ENCODE measurements at regions not wholly inside any gene's neighbourhood (a gene's known extent, or its start where the extent isn't known, plus 50 kb on each side); places are given as distances from the start of the nearest gene placed in this dataset.

GRCh38 chr2:188158337-188159100 is 133.2 kb upstream of the GULP1 start:
- no peak for FAIRE-seq

- FAIRE-seq, result no peak
Observed at GRCh38 chr2:188159484-188159883, 132.2 kb upstream of the GULP1 start.

DNA sequence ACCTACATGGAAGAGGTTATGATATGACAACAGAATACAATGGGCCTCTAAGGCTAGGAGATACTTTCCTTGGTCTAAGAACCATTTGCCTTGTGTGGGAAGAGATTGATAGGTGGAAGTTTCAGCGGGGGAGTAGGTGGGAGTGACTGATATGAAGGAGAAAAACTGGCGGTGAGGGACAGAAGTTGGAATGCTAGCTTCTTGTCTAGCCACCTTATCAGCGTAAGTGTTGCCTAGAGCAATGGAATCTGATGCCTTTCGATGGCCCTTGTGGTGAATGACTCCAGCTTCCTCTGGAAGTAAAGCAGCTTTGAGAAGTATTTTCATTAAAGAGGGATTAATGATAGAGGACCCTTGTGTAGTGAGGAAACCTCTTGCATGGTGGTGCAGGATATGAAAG is 121.3 kb upstream of the GULP1 start:
- FAIRE-seq, result no peak

DNA sequence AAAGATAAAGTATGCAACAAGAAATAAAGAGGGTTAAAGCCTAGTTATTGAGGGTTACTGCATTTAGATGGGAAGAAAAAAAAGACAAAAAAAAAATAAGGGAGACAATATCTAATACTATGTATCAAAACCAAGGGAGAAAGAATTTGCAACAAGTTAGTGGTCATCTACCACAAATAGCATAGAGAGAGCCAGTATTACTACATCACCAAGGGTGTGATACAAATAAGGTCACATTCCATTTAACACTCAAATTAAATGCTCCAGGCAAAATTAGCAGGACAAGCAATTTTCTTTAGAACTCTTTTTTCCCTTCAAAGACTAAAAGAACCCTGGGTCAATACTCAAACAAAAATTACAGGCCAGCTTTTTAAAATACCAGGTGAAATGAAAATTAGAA is 115.1 kb upstream of the GULP1 start:
- no peak for FAIRE-seq

DNA sequence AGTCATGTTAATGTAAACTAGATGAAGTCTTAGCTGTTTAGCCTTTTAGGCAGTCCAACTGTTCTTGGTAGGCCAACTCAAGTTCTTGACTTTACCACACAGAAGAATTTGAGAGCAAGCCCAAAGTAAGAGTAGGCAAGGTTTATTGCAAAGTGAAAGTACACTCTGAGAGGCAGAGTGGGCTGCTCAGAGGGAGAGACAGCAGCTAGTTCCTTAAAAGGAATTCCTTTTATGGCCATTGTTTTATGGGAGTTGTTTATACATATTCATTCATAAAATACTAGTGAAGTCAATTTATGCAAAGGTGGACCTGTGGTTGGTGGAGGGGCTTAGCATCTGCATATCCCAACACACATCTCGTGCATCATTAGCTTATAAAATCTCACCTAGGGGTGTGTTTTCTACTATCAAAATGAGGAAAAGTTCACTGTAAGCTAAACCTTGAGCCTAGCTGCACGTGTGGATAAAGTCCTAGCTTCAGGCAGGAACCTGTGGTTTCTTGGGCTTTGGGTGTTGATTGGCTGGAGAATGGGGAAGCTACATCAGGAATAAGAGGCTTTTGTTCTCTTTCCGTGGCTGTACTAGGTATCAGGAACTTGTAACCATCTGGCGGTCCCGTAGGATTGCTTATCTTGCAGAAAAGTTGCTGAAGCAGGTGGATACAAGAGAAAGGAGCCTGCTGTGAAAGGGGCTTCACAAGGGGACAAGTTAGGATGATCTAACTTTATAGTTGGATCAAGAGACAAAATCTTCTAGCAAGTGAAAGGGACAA is 110.4 kb upstream of the GULP1 start:
- FAIRE-seq, result no peak

DNA sequence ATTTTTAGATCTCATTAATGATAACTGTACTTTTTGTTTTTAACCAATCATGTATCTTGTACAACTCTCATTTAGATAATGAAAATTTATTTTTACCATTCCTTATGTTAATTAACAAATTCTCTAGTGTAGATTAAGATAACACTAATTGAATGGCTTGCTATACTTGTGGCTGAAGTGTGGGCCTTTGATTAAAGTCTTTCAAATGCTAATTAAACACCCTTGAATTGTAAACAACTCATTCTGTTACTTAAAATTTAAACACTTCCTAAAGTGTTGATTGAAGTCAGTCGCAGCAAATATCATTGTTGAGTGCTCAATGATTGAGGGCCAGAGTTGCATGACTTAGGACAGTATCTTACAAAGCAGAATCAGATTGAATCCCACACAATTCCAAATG is 109.8 kb upstream of the GULP1 start:
- FAIRE-seq, result no peak

- FAIRE-seq, result no peak
Observed at GRCh38 chr2:188187726-188188125, 103.9 kb upstream of the GULP1 start.

DNA sequence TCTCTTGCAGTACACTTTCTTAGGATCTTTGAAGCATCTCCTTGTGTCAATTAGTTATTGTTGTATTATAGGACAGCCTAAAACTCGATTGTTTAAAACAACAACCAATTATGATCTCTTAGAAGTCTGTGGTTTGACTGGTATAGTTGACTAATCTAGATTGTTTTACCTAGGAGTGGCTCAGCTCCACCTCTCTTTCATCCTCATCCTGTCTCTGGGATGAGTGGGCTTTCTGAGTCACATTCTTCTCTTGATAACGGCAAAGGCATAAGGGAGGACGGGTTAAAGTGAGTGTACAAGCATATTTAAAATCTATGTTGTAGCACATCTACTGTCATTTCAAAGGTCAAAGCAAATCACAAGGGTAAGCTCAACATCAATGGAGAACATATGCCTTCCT is 102.3 kb upstream of the GULP1 start:
- no peak for FAIRE-seq

DNA sequence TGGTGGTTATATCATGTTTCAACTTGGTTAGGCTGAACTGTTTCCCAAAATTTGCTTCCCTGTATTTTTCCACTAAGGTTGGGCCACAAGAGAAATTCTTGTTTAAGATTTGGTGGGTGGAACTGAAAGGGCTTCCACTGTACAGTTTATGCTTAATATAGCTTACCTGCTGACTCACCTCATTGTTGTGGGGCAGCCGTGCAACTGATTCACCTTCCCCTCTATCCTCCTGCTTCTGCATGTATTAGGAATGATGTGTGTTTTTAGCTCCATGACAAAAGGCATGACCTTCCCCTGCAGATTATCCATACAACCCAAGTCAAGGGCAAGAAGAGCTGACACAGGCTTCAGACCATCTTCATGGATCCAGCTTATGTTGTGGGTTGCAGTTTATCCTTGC is 98.4 kb upstream of the GULP1 start:
- FAIRE-seq, result no peak

- no peak for FAIRE-seq
Observed at GRCh38 chr2:188196343-188197008, 95.2 kb upstream of the GULP1 start.

DNA sequence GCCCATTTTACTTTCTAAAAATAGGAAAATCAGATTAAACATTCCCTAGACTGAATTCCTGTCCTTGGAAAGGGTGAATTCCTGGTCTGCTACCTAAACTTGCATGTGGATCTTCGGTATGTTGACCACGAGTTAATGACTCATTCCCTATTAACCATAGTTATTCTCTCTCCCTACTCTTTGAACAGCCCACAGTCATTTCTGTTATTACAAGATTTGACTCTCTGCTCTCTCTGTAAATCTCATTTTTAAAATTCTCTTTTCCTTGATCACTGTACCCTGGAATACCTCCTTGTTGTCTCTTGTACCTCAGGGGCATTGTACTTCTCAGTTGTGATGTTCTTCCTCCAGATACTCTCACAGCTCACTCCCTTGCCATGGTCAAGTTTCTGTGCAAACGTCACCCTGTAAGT is 92.0 kb upstream of the GULP1 start:
- FAIRE-seq, result no peak

- FAIRE-seq, result peak; percentile 15
Observed at GRCh38 chr2:188201639-188202038, 90.0 kb upstream of the GULP1 start.

- no peak for FAIRE-seq
Observed at GRCh38 chr2:188202777-188203176, 88.9 kb upstream of the GULP1 start.

DNA sequence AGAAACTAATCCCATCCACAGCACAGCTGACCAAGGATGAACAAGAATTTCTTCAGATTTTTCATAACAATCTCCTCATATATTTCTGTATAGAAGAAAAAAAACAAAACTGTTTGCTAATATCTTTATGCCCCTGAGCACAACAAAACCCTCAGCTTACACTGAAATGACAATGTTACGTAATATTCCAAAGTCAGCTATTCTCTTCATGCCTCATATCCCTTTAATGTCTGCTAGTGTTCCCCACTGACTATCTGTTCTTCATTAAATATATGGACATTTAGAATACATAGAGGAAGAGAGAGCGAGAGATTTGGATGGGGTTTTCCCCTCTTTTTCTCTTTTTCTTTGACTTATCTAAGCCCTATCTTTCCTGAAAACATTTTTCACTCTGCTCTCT is 87.9 kb upstream of the GULP1 start:
- no peak for FAIRE-seq

DNA sequence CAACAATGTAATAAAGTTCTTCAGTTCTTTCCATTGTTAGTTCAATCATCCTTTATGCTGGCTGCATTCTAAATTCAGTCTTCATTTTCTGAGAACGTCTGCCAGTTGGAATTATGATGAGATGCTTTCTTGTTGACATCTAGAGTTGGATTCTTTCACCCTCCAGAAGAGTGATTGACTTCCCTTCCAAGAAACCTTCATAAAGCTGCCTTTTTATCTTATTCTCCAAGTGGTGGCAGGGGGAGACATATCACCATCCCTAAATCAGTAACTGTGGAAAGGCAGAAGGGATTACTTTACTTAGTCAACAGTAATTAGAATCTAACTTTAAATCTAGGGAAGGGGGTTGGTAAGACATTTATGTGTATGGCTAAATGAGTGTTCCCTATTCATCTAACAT is 86.8 kb upstream of the GULP1 start:
- FAIRE-seq, result no peak

DNA sequence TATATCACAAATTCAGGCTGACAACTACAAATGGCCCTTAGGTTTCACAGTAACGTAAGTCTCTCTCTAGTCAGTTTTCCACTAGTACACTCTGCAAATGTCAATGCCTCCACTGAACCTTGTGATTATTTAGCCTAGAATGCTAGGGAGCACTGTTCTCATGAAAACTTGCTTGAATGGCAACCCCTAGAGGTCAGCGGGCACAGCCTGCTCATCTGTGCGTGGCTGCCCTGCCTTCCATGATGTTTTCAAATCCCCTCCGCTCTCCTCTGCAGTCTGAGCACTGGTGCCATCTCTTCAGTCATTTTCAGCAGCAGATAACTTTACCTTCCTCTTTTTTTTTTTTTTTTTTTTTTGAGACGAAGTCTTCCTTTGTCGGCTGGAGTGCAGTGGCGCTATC is 84.1 kb upstream of the GULP1 start:
- FAIRE-seq, result no peak

DNA sequence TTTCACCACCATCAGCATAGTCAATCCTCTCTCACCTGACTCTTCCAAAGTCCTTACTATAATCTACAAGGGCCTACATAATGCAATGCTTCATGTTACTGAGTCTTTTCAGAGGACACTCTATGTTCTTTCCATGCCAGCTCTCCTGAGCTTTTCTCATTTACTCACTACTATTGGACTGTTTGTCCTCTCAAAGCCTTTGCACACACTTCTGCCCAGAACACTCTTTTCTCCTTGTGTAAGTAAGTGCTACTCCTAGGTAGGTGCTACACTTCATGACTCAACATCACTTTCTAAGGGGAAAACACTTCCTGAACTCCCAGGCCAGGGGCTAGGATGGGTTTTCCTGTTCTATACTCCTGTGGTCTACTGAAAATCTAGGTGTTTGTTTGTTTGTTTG is 82.5 kb upstream of the GULP1 start:
- FAIRE-seq, result no peak

DNA sequence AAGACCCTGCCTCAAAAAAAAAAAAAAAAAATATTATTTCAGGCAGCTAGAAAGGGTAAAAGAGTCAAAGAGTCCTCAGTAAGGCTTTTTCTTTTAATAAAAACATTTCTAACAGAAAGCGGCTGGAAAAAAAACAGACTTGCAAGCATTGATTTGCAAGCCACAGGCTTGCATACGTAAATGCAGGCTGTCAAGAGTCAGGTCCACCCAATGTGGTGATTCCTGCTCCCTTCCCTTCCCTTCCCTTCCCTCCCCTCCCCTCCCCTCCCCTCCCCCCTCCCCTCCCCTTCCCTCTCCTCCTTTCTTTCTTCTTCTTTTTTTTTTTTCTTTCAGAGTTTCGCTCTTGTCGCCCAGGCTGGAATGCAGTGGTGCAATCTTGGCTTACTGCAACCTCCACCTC is 74.4 kb upstream of the GULP1 start:
- FAIRE-seq, result no peak

DNA sequence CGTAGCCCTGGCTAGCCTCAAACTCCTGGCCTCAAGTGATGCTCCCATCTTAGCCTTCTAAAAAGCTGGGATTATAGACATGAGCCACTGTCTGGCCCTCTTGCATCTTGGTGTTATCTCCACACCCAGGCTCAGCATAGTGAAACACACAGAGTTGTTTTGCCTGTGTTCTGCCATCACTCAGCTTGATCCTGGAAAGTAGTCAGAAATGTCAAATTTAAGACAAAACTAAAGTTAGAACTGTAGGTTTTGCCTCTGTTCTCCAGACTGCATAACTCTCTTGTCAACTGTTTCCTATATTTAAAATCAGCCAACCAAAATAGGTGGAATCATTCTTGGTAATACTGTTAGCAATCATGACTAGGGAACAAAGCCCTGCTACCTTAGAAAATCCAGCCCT is 72.1 kb upstream of the GULP1 start:
- FAIRE-seq, result no peak

DNA sequence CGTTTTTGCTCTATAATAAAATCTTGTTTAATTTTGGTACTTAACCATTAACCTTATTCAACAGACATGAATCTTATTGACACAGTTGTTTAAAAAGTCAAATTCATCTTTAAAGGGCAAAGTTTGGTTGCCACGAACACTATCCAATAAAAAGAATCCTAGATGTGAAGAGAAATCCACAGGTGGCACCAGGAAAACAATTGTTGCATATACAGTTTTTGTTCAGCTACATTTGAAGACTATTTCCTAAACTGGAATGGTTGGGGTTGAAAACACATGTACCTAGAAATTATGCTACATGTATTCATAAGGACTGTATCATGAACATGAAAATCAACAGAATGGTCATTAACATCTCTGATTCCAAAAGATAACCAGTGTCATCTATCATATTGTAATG is 71.1 kb upstream of the GULP1 start:
- no peak for FAIRE-seq

DNA sequence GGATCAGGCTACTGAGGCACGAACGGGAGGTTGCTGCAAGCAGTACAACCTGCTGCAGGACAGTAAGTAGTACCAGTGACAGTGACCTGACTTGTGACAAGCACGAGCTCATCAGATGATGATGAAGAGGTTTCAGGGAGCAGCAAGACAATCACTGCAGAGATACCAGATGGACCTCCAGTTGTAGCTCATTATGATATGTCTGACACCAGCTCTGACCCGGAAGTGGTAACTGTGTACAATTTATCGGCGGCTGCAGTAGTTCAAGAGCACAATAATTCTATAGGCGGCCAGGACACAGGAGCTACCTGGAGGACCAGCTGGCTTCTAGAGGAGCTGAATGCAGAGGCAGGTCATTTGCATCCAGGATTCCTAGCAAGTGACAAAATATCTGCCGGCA is 64.0 kb upstream of the GULP1 start:
- FAIRE-seq, result no peak

DNA sequence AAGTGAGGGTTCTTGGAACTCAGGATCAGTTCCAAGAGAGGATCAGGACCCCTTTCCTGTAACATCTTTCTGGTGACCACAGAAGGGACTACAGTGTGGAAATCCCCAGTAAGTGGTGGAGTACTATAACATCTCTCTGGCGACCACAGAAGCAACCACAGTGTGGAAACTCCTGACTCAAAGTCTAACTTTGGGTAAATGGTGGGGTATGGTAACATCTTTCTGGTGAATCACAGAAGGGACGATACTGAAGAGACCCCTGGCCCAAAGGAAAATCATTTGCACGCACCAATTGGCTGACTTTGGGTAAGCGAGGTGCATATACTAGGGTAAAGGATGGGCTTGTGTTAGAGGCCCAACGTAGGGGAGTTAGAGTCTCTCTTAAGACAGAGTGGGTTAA is 56.3 kb upstream of the GULP1 start:
- no peak for FAIRE-seq

DNA sequence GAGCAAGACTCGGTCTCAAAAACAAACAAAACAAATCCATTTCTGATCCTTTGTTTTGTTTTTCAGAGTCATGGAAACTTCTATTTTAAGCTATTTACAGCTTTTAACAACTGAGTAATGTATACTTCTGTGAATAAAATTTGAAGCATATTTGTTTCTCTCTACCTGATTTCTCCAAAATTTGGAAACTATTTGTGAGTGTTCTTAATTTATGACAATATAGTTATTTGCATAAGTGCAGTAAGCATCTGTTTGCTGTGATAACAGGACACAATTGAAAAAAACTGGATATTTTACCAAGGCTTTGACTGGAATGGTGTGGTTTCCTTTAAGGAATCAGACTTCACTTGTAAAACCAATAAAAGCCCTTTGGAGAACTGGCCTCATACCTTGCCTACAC is 53.3 kb upstream of the GULP1 start:
- no peak for FAIRE-seq
